HCT116 (cell line): ENCODE measurements at regions not wholly inside any gene's neighbourhood (a gene's known extent, or its start where the extent isn't known, plus 50 kb on each side); places are given as distances from the start of the nearest gene placed in this dataset.

ENCODE experiments used
- ATAC-seq: fragments of 200-7000 bp; cut with Tn5 transposase; 2 replicates; pipeline ENCODE4 v1.9.1; 2020; ENCODE audit warnings: mild to moderate bottlenecking, moderate library complexity
- BruUV-seq: library from RNA; stranded (reverse); fragments of 400-500 nt; replicated peaks from 2 replicates; lab custom pipeline; 2021; lab: Mats Ljungman, UMichigan
- CTCF ChIA-PET: fragments of 300-600 bp; sonication (Branson Sonifier 250); formaldehyde crosslinking; loops from one replicate; lab custom pipeline; 2021; ENCODE audit warnings: antibody characterized with exemption; lab: Charles Lee
- POLR2A ChIA-PET: fragments of 300-600, 350-600 bp; sonication (Branson Sonifier 250); formaldehyde crosslinking; loops from one replicate; lab custom pipeline; 2021; ENCODE audit warnings: antibody characterized with exemption; lab: Charles Lee
- RAD21 ChIA-PET, 2 experiments: fragments of 300-600 bp; sonication (Branson Sonifier 250); formaldehyde crosslinking; loops; one replicate each; lab custom pipeline; 2023; ENCODE audit warnings: low total read pairs in 2 of 2; ENCODE audit not compliant: uncharacterized antibody in 2 of 2, unreplicated experiment in 2 of 2, low non-redundant PET in 1 of 2; lab: Charles Lee
- DNase-seq: peaks from one replicate; pipeline ENCODE4 v3.0.0-alpha.2; 2010; ENCODE audit warnings: low read depth, low spot score
- H2AFZ ChIP-seq: fragments of 200-600 bp; shearing (Covaris generic), sonication (generic); 2 replicates; pipeline ENCODE4 v1.6.1; 2017; ENCODE audit warnings: low read depth, mixed run types, mixed read lengths, antibody characterized with exemption, low read length; ENCODE audit not compliant: poor library complexity, severe bottlenecking
- H3K27ac ChIP-seq: 2 replicates; pipeline ENCODE4 v1.5.1; 2012; ENCODE audit warnings: low read depth, low read length
- H3K27me3 ChIP-seq: fragments of 200-600 bp; sonication (generic); 2 replicates; pipeline ENCODE4 v1.6.1; 2016; ENCODE audit warnings: mixed run types, low read length, mixed read lengths; ENCODE audit not compliant: insufficient read depth
- H3K36me3 ChIP-seq, 2 experiments: fragments of 200-500 bp in 1 of 2; fragments of 200-600 bp in 1 of 2; sonication (Bioruptor generic) in 1 of 2; sonication (generic) in 1 of 2; 2 replicates each; pipeline versions ENCODE4 v1.5.1 to v1.6.1; 2014 to 2016; ENCODE audit warnings: low read length in 2 of 2, inconsistent platforms in 1 of 2, mixed read lengths in 1 of 2, mixed run types in 1 of 2; ENCODE audit not compliant: insufficient read depth in 2 of 2, control insufficient read depth in 1 of 2
- H3K4me1 ChIP-seq, 2 experiments: fragments of 200-600 bp in 1 of 2; sonication (generic) in 1 of 2; 2 replicates each; pipeline versions ENCODE4 v1.5.1 to v1.6.1; 2012 to 2017; ENCODE audit warnings: low read length in 2 of 2, inconsistent platforms in 1 of 2, mild to moderate bottlenecking in 1 of 2, mixed read lengths in 1 of 2, mixed run types in 1 of 2, moderate library complexity in 1 of 2; ENCODE audit not compliant: insufficient read depth in 2 of 2, control insufficient read depth in 1 of 2
- H3K4me2 ChIP-seq: fragments of 200-600 bp; sonication (generic); 2 replicates; pipeline ENCODE4 v1.6.1; 2017; ENCODE audit warnings: mixed run types, low read length, mixed read lengths
- H3K4me3 ChIP-seq, 2 experiments: fragments of 200-600 bp in 1 of 2; sonication (generic) in 1 of 2; replicated peaks in 1 of 2; 2 replicates each; pipeline ENCODE4 v1.5.1; 2011 to 2016; ENCODE audit warnings: low read length in 2 of 2, control low read depth in 1 of 2, low read depth in 1 of 2, mild to moderate bottlenecking in 1 of 2, mixed read lengths in 1 of 2, mixed run types in 1 of 2
- H3K79me2 ChIP-seq: fragments of 200-600 bp; sonication (generic); 2 replicates; pipeline ENCODE4 v1.6.1; 2017; ENCODE audit warnings: mild to moderate bottlenecking, mixed run types, low read length, moderate library complexity, mixed read lengths; ENCODE audit not compliant: insufficient read depth
- H3K9ac ChIP-seq: fragments of 200-600 bp; sonication (generic); 2 replicates; pipeline ENCODE4 v1.6.1; 2016; ENCODE audit warnings: low read length, mixed read lengths
- H3K9me2 ChIP-seq: fragments of 200-600 bp; sonication (generic), shearing (Covaris generic); 2 replicates; pipeline ENCODE4 v1.6.1; 2017; ENCODE audit warnings: mixed run types, mild to moderate bottlenecking, moderate library complexity; ENCODE audit not compliant: insufficient read depth
- H3K9me3 ChIP-seq, 2 experiments: fragments of 200-500 bp in 1 of 2; fragments of 200-600 bp in 1 of 2; sonication (Bioruptor generic) in 1 of 2; sonication (generic) in 1 of 2; 2 replicates each; pipeline ENCODE4 v1.6.1; 2014 to 2017; ENCODE audit warnings: low read length in 2 of 2, mixed read lengths in 2 of 2, inconsistent platforms in 1 of 2, low read depth in 1 of 2, mild to moderate bottlenecking in 1 of 2, mixed run types in 1 of 2, moderate library complexity in 1 of 2; ENCODE audit not compliant: control insufficient read depth in 1 of 2, insufficient read depth in 1 of 2
- H4K20me1 ChIP-seq: fragments of 200-600 bp; sonication (generic), shearing (Covaris generic); 2 replicates; pipeline ENCODE4 v1.6.1; 2017; ENCODE audit warnings: mixed run types, mild to moderate bottlenecking, moderate library complexity; ENCODE audit not compliant: insufficient read depth
- ATF3 ChIP-seq: IDR thresholded peaks from 2 replicates; pipeline ENCODE4 v1.6.1; 2012
- CBX3 ChIP-seq: IDR thresholded peaks from 2 replicates; pipeline ENCODE4 v1.6.1; 2012; ENCODE audit warnings: low read depth
- CEBPB ChIP-seq: IDR thresholded peaks from 2 replicates; pipeline ENCODE4 v1.6.1; 2012; ENCODE audit warnings: low read depth
- CTCF ChIP-seq, 3 experiments: fragments of 200-600 bp in 1 of 3; sonication (generic) in 1 of 3; IDR thresholded peaks in 2 of 3; conservative IDR thresholded peaks in 1 of 3; 2 replicates each; pipeline ENCODE4 v1.5.1; 2012 to 2017; ENCODE audit warnings: low read depth in 2 of 3, low read length in 2 of 3, antibody characterized with exemption in 1 of 3, borderline replicate concordance in 1 of 3, control low read depth in 1 of 3, mild to moderate bottlenecking in 1 of 3, mixed read lengths in 1 of 3, mixed run types in 1 of 3, moderate library complexity in 1 of 3; ENCODE audit not compliant: insufficient read depth in 1 of 3
- EGR1 ChIP-seq: IDR thresholded peaks from 2 replicates; pipeline ENCODE4 v1.6.1; 2012; ENCODE audit warnings: low read depth
- ELF1 ChIP-seq: IDR thresholded peaks from 2 replicates; pipeline ENCODE4 v1.6.1; 2012; ENCODE audit warnings: low read depth, borderline replicate concordance
- EZH2 ChIP-seq: fragments of 200-600 bp; sonication (generic); IDR thresholded peaks from 2 replicates; pipeline ENCODE4 v1.6.1; 2017; ENCODE audit warnings: antibody characterized with exemption, mixed run types
- EZH2phosphoT487 ChIP-seq: fragments of 200-600 bp; IDR thresholded peaks from 2 replicates; pipeline ENCODE4 v1.6.1; 2018; ENCODE audit warnings: antibody characterized with exemption, borderline replicate concordance
- JUND ChIP-seq: IDR thresholded peaks from 2 replicates; pipeline ENCODE4 v1.6.1; 2012
- MAX ChIP-seq: IDR thresholded peaks from 2 replicates; pipeline ENCODE4 v1.6.1; 2012
- POLR2A ChIP-seq: IDR thresholded peaks from 2 replicates; pipeline ENCODE4 v1.7.0; 2011; ENCODE audit warnings: borderline replicate concordance; ENCODE audit not compliant: insufficient read depth, insufficient read length; ENCODE audit errors: extremely low read depth
- RAD21 ChIP-seq: IDR thresholded peaks from 2 replicates; pipeline ENCODE4 v1.6.1; 2012; ENCODE audit warnings: low read depth, mild to moderate bottlenecking
- REST ChIP-seq: IDR thresholded peaks from 2 replicates; pipeline ENCODE4 v1.6.1; 2012; ENCODE audit warnings: low read depth
- SP1 ChIP-seq: IDR thresholded peaks from 2 replicates; pipeline ENCODE4 v1.6.1; 2012; ENCODE audit warnings: low read depth
- TCF7L2 ChIP-seq: IDR thresholded peaks from 2 replicates; pipeline ENCODE4 v1.7.0; 2011; ENCODE audit warnings: borderline replicate concordance, inconsistent platforms; ENCODE audit not compliant: insufficient read depth, insufficient read length; ENCODE audit errors: extremely low read depth
- YY1 ChIP-seq: IDR thresholded peaks from 2 replicates; pipeline ENCODE4 v1.6.1; 2011; ENCODE audit warnings: low read length, low read depth, moderate library complexity, mild to moderate bottlenecking; ENCODE audit not compliant: insufficient replicate concordance; ENCODE audit errors: extremely low read depth
- ZFX ChIP-seq: fragments of 450-650 bp; IDR thresholded peaks from 2 replicates; pipeline ENCODE4 v1.6.1; 2017
- ZNF274 ChIP-seq: fragments of 200-500 bp; sonication (Bioruptor generic); IDR thresholded peaks from 2 replicates; pipeline ENCODE4 v1.6.1; 2014; ENCODE audit warnings: mild to moderate bottlenecking, low read depth, low read length, inconsistent platforms
- intact Hi-C: fragments of 100-400 bp; cut with micrococcal nuclease; formaldehyde crosslinking; loops from 2 replicates; pipeline ENCODE4 v1.10.0; 2022

- Histone ChIP-seq H3K4me2 (no peak overlapping the region), H3K9ac (no peak overlapping the region), H3K4me1 (no peaks in the 10 kb centered on the region), H3K79me2 (no peaks in the 10 kb centered on the region), H4K20me1 (no peaks in the 10 kb centered on the region), H2AFZ (no peak overlapping the region), H3K9me3 (peaks cover 0 to 3% of the 10 kb centered on the region in 2 experiments; a peak in 1 of 4 replicates), H3K36me3 (no peaks in the 10 kb centered on the region), H3K4me3 (no peak overlapping the region), H3K27ac (no peak overlapping the region), H3K27me3 (no peaks in the 10 kb centered on the region), H3K9me2 (no peaks in the 10 kb centered on the region)
- RAD21 ChIA-PET: no interaction called here
- no peak for TF ChIP-seq CTCF (IDR thresholded peaks at IDR 0.05 in 2 of 3, conservative IDR thresholded peaks at IDR 0.05 in 1 of 3; ENCODE audit: borderline replicate concordance in 1 of 3, insufficient read depth in 1 of 3, low read depth in 2 of 3, low read length in 2 of 3)
- TF ChIP-seq POLR2A: no peak
- no peak for TF ChIP-seq TCF7L2
- no peak for TF ChIP-seq EZH2phosphoT487
- TF ChIP-seq RAD21: no peak
- TF ChIP-seq JUND: no peak
- TF ChIP-seq ATF3: no peak
- TF ChIP-seq REST: no peak
- no peak for TF ChIP-seq CBX3
- TF ChIP-seq EZH2: no peak
- no peak for TF ChIP-seq SP1
- no peak for TF ChIP-seq ZFX
- no peak for TF ChIP-seq YY1
- TF ChIP-seq MAX: no peak
- TF ChIP-seq EGR1: no peak
- no peak for TF ChIP-seq ELF1
- TF ChIP-seq CEBPB: no peak
- no peak for TF ChIP-seq ZNF274
- ATAC-seq (no peak), DNase-seq (no peak)
- POLR2A ChIA-PET: no interaction called here
- intact Hi-C loops: no loop called here
- no TSS peak for BruUV-seq
- CTCF ChIA-PET: no interaction called here
Measured at GRCh38 chr1:168477792-168478191, 66.0 kb downstream of the XCL2 start.
